Astrocyte of the cerebellum (primary cell): ENCODE measurements at regions not wholly inside any gene's neighbourhood (a gene's known extent, or its start where the extent isn't known, plus 50 kb on each side); places are given as distances from the start of the nearest gene placed in this dataset.
"Not testable (repeated sequence)": the region's sequence is repeated elsewhere in the genome, so short reads cannot be mapped to it uniquely, and the experiment has no call there.

Experiments
- DNase-seq: peaks from one replicate; pipeline ENCODE4 v3.0.0-alpha.2; 2011; ENCODE audit warnings: low read depth
- H3K4me3 ChIP-seq: 2 replicates; pipeline ENCODE4 v1.5.1; 2011; ENCODE audit warnings: mild to moderate bottlenecking, low read depth, low read length, moderate library complexity
- in situ Hi-C: cut with HindIII; loops from 2 replicates; pipeline ENCODE4 v1.10.0; 2017; ENCODE audit warnings: low sequenced_read_pairs
- TF ChIP-seq, protein P1 (sequence below): IDR thresholded peaks from 2 replicates; pipeline ENCODE4 v1.5.1; 2012; ENCODE audit warnings: low read length, low read depth, moderate library complexity, mild to moderate bottlenecking; ENCODE audit errors: missing control alignments

DNA sequence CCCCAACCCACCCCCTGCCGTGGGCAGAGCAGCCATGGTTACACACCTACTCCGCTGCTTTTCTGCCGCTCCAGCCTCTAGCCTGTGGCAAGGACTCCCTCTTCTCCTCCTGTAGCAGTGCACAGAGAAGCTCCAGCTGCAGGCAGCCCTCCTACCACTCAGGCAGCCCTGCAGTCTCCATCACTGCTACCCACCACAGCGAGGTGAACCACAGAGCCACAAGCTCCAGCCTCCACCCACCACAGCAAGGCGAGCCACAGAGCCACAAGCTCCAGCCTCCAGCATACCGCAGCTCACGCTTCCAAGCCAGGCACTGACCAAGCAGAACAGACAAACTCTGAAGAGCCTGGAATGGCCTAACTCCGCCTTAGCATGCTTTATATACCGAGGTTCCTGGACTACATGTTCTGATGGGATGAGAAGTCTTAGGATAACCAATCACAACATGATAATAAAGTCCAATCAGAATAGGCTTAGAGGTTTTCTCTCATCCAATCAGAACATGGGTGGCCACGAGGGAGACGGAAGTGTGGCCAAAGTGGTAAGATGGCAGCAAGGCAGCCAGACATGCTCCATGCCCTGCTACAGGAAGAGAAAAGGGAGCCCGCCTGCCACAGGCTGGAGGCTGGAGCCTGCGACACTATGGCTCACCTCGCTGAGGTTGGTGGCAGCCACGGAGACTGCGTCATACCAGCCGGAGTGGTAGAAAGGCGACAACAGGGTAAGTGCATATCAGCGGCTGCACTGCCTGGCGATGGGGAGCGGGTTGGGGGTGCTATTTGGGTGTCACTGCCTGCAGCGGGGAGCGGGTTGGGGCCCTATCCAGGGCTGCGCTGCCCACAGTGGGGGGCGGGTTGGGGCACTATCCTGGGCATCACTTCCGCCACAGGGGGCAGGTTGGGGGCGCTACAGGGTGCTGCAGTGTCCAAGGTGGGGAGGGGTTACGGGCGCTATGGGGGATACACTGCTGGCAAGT, 75.8 kb upstream of the PCAT7 start:
- in situ Hi-C loops = no loop called here
- no peak for DNase-seq
- H3K4me3 ChIP-seq = no peak overlapping the region
- TF ChIP-seq, protein P1, sequence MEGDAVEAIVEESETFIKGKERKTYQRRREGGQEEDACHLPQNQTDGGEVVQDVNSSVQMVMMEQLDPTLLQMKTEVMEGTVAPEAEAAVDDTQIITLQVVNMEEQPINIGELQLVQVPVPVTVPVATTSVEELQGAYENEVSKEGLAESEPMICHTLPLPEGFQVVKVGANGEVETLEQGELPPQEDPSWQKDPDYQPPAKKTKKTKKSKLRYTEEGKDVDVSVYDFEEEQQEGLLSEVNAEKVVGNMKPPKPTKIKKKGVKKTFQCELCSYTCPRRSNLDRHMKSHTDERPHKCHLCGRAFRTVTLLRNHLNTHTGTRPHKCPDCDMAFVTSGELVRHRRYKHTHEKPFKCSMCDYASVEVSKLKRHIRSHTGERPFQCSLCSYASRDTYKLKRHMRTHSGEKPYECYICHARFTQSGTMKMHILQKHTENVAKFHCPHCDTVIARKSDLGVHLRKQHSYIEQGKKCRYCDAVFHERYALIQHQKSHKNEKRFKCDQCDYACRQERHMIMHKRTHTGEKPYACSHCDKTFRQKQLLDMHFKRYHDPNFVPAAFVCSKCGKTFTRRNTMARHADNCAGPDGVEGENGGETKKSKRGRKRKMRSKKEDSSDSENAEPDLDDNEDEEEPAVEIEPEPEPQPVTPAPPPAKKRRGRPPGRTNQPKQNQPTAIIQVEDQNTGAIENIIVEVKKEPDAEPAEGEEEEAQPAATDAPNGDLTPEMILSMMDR = no peak

DNA sequence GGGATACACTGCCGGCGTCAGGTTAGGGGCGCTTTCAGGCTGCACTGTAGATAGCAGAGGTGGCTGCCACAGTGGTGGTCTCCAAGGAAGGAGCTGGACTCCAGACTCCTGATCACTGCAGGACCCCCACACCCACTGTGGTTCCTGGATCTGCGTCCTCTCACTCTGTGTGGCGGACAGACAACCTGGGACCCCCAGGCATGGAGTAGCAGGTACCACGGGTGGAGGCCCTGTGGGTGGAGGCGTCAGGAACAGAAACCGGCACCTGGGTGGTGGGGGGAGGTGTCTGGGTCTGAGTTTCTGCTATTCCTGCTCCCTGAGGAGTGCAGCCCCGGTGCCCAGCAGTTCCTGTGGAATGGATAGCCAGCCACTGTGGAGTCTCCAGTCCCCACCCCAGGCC, 75.1 kb upstream of the PCAT7 start:
- H3K4me3 ChIP-seq = no peak overlapping the region
- in situ Hi-C loops = no loop called here
- TF ChIP-seq, protein P1 = no peak
- DNase-seq = no peak

DNA sequence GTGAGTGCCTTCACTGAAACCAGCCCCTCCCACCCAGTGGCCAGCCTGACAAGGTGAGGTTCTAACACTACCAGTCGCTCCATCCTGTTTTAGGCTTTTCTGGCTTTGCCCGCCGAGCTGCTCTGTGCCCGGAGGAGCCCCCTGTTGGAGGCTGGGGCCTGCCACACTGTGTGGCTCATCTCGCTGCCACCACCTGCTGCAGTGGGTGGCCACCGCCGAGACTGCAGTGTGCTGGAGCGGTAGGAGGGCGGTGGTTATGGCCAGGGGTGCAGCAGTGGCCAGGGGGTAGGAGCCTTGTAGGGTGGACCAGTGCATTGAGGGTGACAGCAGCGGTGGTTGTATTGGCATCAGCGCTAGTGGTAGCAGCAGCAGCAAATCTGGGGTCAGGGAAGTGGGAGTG, 74.7 kb upstream of the PCAT7 start:
- in situ Hi-C loops = no loop called here
- DNase-seq = no peak
- TF ChIP-seq, protein P1 = no peak
- no peak overlapping the region for H3K4me3 ChIP-seq

DNA sequence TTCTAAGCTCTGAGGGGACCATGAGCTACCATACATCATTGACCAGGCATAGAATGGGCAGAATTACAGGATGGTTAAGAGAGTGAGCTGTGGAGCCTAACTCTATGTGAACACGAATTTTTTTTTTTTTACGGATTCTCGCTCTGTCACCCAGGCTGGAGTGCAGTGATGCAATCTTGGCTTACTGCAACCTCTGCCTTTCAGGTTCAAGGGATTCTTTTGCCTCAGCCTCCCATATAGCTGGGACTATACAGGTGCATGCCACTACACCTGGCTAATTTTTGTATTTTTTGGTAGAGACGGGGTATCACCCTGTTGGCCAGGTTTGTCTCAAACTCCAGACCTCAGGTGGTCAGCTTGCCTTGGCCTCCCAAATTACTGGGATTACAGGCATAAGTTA, 72.8 kb upstream of the PCAT7 start:
- no peak for DNase-seq
- TF ChIP-seq, protein P1 = no peak
- H3K4me3 ChIP-seq = no peak overlapping the region
- in situ Hi-C loops = no loop called here

DNA sequence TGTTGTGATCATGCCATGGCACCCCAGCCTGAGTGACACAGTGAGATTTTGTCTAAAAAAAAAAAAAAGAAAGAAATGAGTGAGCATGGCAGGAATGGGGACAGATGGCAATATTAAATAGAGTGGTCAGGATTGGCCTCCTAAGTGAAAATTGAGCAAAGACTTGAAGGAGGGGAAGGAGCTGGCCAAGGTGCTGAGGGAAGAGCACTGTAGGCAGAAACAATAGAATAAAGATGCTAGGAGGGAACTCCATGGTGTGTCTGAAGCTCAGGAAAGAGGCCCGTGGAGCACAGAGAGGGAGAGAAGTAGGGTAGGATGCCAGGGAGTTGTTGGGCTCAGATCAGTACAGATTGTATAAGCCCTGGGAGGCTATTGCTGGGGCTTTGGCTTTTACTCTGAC, 64.4 kb upstream of the PCAT7 start:
- DNase-seq = no peak
- H3K4me3 ChIP-seq = no peak overlapping the region
- in situ Hi-C loops = no loop called here
- TF ChIP-seq, protein P1 = no peak

DNA sequence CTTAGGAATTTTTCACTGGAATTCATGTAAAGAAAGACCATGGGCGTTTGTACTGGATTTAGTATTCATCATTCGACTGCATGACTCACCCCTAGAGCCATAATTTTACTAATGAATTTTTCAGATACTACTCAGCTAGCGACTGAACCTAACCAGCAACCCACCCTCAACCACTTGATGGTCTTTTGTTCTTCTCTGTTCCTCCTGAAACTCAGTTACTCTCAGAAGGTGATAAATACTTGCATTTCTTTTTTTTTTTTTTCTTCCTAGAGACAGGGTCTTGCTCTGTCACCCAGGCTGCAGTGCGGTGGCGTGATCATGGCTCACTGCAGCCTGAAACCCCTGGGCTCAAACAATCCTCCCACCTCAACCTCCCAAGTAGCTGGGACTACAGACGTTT, 62.8 kb upstream of the PCAT7 start:
- DNase-seq, H3K4me3 ChIP-seq, in situ Hi-C loops: not testable (repeated sequence)

DNA sequence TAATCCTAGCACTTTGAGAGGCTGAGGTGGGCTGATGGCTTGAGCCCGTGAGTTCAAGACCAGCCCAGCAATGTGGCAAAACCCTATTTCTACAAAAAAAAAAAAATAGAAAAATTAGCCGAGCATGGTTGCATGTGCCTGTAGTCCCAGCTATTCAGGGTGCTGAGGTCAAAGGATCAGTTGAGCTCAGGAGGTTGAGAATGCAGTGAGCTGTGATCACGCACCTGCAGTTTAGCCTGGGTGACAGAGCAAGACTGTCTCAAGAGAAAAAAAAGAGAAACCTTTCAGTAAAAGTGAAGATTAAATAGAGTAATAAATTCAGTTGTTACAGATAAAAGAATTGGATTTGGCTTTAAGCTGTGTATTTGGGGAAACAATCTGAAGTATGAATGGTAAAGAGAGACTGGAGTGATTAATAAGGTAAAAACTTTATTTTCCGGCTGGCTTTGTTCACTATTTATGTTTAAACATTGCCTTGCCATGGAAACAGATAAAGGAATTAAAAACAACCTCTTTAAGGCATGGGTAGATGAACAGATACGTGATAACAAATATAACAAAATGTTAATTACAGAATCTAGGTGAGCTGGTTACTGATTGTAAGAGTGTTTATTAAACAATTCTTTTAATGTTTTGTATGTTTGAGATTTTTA, 56.0 kb upstream of the PCAT7 start:
- DNase-seq = no peak

More for the DNA sequence above, 56.0 kb upstream of the PCAT7 start:
- in situ Hi-C loops = no loop called here
- TF ChIP-seq, protein P1 = no peak
- H3K4me3 ChIP-seq = no peak overlapping the region
